Activated naive CD4-positive, alpha-beta T cell treated with anti-CD3 and anti-CD28 coated beads, Interleukin-2, amount 50 U/mL, for 24 hours (primary cell): ENCODE measurements at regions not wholly inside any gene's neighbourhood (a gene's known extent, or its start where the extent isn't known, plus 50 kb on each side); places are given as distances from the start of the nearest gene placed in this dataset.
"Not testable (repeated sequence)": the region's sequence is repeated elsewhere in the genome, so short reads cannot be mapped to it uniquely, and the experiment has no call there.

Experiments
- H3K27ac Mint-ChIP-seq: one replicate; pipeline ENCODE4 v1.8.0; 2021; ENCODE audit warnings: mild to moderate bottlenecking, mixed read lengths
- H3K27me3 Mint-ChIP-seq: one replicate; pipeline ENCODE4 v1.8.0; 2021; ENCODE audit warnings: mixed read lengths
- H3K36me3 Mint-ChIP-seq: one replicate; pipeline ENCODE4 v1.8.0; 2021; ENCODE audit warnings: mixed read lengths
- H3K4me1 Mint-ChIP-seq: one replicate; pipeline ENCODE4 v1.8.0; 2021; ENCODE audit warnings: mixed read lengths
- H3K4me3 Mint-ChIP-seq: one replicate; pipeline ENCODE4 v1.8.0; 2021; ENCODE audit warnings: mild to moderate bottlenecking, mixed read lengths
- H3K9me3 Mint-ChIP-seq: one replicate; pipeline ENCODE4 v1.8.0; 2021; ENCODE audit warnings: mixed read lengths

DNA sequence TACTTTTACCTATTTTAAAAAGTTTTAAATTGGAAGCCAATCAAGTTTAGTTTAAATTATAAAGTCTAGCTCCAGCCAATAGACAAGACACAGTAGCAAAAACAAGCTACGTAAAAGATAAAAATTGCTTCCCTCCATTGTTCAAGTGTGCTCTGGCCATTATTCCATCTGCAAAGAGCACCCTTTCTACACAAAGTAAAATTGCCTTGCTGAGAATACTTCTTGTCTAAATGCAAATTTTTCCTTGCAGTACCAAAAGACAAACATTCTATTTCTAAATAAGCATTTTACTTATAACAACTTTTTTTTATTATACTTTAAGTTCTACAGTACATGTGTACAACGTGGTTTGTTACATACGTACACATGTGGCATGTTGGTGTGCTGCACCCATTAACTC, 75.9 kb upstream of the ZNF746 start:
- H3K27me3 Mint-ChIP-seq, result no peaks in the 10 kb centered on the region
- peaks cover 16% of the 10 kb centered on the region for H3K9me3 Mint-ChIP-seq
- H3K27ac Mint-ChIP-seq, result no peak overlapping the region
- peaks cover 8% of the 10 kb centered on the region for H3K4me1 Mint-ChIP-seq
- H3K36me3 Mint-ChIP-seq, result peaks cover 38% of the 10 kb centered on the region
- no peak overlapping the region for H3K4me3 Mint-ChIP-seq

DNA sequence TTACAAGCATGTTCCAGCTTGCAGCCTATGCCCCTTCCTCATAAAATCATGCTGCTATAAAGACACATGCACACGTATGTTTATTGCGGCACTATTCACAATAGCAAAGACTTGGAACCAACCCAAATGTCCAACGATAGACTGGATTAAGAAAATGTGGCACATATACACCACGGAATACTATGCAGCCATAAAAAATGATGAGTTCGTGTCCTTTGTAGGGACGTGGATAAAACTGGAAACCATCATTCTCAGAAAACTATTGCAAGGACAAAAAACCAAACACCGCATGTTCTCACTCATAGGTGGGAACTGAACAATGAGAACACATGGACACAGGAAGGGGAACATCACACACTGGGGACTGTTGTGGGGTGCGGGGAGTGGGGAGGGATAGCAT, 75.3 kb upstream of the ZNF746 start:
- H3K27ac Mint-ChIP-seq, result not testable (repeated sequence)
- peaks cover 13% of the 10 kb centered on the region for H3K4me1 Mint-ChIP-seq

DNA sequence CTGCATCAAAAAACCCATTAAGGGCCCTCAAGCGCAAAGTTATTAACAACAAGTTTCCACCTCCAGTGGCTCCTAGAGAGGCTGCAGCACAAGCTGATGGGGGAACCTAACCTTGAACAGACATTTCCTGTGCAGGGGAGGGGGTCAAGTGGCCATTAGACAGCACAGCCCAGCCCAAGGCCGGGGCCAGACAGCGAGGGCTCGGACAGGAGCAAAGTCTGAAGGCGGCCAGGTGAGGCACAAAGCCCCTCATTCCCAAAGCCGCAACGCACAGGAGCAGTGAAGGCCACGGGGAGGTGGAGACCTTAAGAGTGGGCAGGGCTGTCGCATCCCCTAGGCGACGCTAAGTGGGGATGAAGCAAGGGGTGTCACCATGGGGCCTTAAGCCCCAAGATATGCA, 73.2 kb upstream of the ZNF746 start:
- H3K27ac Mint-ChIP-seq, result no peak overlapping the region

More for the DNA sequence above, 75.3 kb upstream of the ZNF746 start:
- peaks cover 12% of the 10 kb centered on the region for H3K9me3 Mint-ChIP-seq
- not testable (repeated sequence) for H3K4me3 Mint-ChIP-seq, H3K27me3 Mint-ChIP-seq
- H3K36me3 Mint-ChIP-seq, result peaks cover 39% of the 10 kb centered on the region

DNA sequence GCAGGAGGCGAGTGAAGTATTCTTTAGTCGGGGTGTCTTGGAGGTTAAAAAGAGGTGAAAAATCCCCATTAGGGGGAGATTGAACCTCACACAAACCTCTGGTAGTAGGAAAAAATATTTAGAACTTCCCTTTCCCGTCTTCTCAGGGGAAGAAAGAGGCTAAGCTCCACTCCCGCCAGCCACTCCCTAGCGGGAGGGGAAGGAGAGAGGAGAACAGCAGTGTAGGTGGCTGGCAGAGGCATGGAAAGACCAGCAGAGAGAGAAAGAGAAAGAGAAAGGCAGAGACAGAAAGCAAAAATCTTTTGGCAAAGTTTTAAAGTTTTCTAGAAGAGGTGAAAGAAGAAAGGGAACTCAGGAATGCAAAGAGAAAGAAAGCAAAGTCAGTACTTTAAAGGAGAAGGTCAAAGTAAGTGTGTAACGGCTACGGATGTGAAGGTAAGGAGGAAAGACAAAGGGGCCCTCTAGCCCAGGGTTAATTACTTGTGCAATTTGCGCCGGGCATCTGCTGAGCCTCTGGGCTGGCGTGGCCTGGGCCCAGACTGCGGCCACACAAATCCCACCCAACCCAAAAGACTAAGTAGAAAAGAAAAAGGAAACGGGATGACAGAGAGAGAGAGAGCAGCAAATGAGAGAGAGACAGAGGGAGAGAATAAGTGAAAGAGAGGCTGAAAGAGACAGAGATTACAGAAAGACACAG, 72.3 kb upstream of the ZNF746 start:
- H3K36me3 Mint-ChIP-seq, result peaks cover 47% of the 10 kb centered on the region
- no peak overlapping the region for H3K27ac Mint-ChIP-seq
- H3K9me3 Mint-ChIP-seq, result peaks cover 16% of the 10 kb centered on the region
- H3K4me1 Mint-ChIP-seq, result peaks cover 32% of the 10 kb centered on the region
- H3K27me3 Mint-ChIP-seq, result no peaks in the 10 kb centered on the region
- no peak overlapping the region for H3K4me3 Mint-ChIP-seq

More for the DNA sequence above, 73.2 kb upstream of the ZNF746 start:
- H3K27me3 Mint-ChIP-seq, result no peaks in the 10 kb centered on the region
- peaks cover 12% of the 10 kb centered on the region for H3K9me3 Mint-ChIP-seq
- H3K36me3 Mint-ChIP-seq, result peaks cover 46% of the 10 kb centered on the region
- H3K4me3 Mint-ChIP-seq, result no peak overlapping the region
- peaks cover 25% of the 10 kb centered on the region for H3K4me1 Mint-ChIP-seq

DNA sequence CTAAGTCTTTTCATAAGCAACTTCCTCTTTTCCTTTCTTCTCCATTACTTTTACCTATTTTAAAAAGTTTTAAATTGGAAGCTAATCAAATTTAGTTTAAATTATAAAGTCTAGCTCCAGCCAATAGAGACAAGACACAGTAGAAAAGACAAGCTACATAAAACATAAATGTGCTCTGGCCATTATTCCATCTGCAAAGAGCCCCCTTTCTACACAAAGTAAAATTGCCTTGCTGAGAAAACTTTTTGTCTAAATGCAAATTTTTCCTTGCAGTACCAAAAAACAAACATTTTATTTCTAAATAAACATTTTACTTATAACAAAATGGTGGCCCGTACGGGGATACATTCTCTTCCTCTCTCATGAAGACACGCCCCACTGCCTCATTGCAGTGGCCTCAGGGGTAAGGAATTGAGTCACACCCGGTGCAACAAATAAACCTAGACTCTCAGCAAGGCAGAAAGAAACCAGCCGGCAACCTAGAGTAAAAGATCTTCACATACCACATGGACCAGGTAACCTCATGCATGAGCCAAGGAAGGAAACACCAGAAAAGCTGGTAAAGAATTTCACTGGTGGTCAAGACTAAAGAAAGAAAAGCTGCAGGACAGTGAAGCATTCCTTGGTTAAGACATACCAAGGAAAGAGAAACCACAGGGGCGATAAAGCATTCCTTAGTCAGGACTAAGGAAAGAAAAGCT, 71.6 kb upstream of the ZNF746 start:
- no peak overlapping the region for H3K27ac Mint-ChIP-seq

DNA sequence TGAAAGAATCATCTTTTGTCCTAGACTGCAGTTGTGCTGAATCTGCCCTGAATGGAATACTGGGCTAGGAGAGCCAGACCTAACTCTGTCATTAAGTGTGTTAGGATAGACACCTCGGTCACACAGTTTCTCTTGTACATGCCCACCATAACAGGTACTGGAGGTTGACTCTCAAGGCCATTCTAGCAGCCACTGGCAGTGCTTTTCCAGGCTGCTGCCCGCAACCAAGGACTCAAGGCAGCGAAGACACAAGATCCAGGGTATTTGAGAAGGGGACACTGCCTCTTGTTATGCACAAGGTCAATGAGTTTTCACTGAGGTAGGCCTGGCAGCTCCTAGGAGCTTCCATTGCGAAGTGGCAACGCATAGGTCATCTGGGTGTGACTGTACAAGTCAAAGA, 70.6 kb upstream of the ZNF746 start:
- Mint-ChIP-seq H3K4me1 (peaks cover 42% of the 10 kb centered on the region), H3K4me3 (no peak overlapping the region), H3K27ac (no peak overlapping the region), H3K27me3 (no peaks in the 10 kb centered on the region), H3K9me3 (peaks cover 16% of the 10 kb centered on the region), H3K36me3 (peaks cover 51% of the 10 kb centered on the region)

More for the DNA sequence above, 71.6 kb upstream of the ZNF746 start:
- Mint-ChIP-seq H3K4me1 (peaks cover 34% of the 10 kb centered on the region), H3K4me3 (no peak overlapping the region), H3K36me3 (peaks cover 49% of the 10 kb centered on the region), H3K27me3 (no peaks in the 10 kb centered on the region), H3K9me3 (peaks cover 16% of the 10 kb centered on the region)

DNA sequence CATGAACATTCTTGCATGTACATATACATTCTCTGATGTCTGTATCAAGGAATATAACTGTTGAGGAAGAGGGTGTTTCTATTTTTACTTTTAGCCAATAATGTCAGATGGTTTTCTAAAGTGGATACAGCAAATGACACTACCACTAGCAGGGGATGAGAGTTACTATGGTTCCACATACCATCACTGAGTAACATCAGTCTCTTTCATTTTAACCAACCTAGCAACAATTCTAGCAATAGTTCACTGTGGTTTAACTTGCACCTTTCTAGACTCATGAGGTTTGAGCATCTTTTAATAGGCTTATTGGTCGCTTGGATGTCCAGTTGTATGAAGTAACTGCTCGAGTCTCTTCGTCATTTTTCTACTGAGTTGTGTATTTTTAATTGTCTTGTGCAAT, 68.5 kb upstream of the ZNF746 start:
- Mint-ChIP-seq H3K27me3 (no peaks in the 10 kb centered on the region), H3K4me1 (peaks cover 44% of the 10 kb centered on the region), H3K36me3 (peaks cover 38% of the 10 kb centered on the region), H3K9me3 (peaks cover 10% of the 10 kb centered on the region), H3K4me3 (no peak overlapping the region), H3K27ac (peak overlapping the region; percentile 38)

DNA sequence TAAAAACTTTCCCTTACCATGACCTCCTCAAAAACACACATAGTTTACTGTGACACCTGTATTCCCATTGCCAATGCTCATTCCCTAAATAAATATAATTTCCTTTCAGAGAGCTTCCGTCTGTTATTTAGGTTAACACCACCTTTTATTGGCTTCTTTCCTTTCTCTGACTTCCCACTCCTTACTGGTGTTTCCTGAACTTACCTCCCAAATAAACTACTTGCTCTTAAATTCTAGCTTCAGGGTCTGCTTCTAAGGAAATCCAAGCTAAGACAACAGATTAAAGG, 67.4 kb upstream of the ZNF746 start:
- Mint-ChIP-seq H3K36me3 (peaks cover 38% of the 10 kb centered on the region), H3K4me1 (peaks cover 47% of the 10 kb centered on the region), H3K27me3 (no peaks in the 10 kb centered on the region), H3K9me3 (peaks cover 8% of the 10 kb centered on the region), H3K4me3 (no peak overlapping the region), H3K27ac (no peak overlapping the region)

DNA sequence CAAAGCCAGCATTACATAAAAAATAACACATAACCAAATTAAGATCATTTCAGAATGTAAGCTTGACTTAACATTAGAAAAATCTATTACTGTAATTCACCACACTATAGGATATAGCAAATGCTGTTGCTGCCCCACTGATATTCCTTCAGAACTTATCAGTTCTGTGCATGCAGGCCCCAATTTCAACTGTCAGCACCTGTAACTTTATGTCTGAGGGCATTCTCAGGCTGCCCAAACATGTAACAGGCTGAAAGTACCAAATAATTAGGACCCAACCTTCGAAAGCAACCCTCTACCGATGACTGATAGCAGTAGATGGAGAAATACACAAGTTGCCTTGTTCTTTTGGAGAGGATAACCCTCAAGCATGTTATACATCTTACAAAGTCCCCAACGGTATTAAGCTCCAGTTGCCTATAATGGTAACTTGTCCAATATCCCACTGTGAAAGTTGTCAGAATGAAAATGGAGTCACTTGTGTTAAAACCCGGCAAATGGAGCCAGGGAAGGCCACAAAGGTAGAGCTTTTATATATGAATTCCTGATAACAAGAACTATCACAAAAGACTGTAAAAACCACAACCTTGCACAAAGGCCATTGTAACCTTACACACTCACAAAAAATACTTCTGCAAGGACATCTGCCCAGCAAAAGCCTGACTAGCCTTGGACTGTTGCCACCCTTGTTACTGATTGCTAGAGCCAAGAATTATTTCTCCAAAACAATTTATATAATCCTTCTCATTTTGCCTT, 66.9 kb upstream of the ZNF746 start:
- Mint-ChIP-seq H3K27ac (no peak overlapping the region), H3K9me3 (peaks cover 4% of the 10 kb centered on the region), H3K4me1 (peaks cover 44% of the 10 kb centered on the region), H3K27me3 (no peaks in the 10 kb centered on the region), H3K36me3 (peaks cover 35% of the 10 kb centered on the region), H3K4me3 (no peak overlapping the region)

DNA sequence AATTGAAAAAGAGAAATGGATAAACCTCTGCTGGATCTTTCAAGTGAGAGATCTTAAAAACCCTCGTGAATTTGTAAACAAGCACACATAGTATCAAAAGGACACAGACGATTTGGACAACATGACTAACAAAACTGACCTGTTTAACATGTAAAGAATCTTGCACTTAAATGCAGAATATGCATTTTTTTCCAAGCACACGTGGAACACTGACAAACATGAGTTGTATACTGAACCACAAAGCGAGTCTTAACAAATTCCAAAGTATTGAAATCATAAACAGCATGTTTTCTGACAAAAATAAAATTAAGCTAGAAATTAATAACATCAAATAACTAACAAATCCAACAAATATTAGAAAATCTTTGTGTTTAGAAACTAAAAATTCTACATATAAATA, 65.0 kb upstream of the ZNF746 start:
- no peak overlapping the region for H3K4me3 Mint-ChIP-seq
- H3K9me3 Mint-ChIP-seq, result peaks cover 4% of the 10 kb centered on the region
- H3K36me3 Mint-ChIP-seq, result peaks cover 27% of the 10 kb centered on the region
- peak overlapping the region; percentile 4 for H3K27ac Mint-ChIP-seq
- peaks cover 39% of the 10 kb centered on the region for H3K4me1 Mint-ChIP-seq
- H3K27me3 Mint-ChIP-seq, result no peaks in the 10 kb centered on the region

DNA sequence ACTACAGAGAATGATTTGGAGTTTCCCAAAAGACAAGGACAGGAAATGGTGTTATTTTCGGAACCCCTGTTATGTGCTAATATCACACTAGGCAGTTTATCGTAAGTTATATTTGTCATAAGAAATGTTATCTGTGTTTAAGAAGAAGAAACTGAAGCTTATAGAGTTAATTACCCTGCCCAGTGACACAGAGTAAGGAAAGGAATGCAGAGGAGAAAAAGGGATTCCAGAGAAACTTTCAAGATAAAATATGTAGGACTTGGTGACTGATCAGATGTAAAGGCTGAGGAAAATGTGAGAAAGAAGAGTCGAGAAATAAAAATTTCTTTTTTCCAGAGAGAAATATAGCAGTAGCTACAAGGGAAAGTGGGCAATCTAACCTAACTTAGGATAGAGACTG, 63.5 kb upstream of the ZNF746 start:
- peak overlapping the region; percentile 42 for H3K27ac Mint-ChIP-seq

DNA sequence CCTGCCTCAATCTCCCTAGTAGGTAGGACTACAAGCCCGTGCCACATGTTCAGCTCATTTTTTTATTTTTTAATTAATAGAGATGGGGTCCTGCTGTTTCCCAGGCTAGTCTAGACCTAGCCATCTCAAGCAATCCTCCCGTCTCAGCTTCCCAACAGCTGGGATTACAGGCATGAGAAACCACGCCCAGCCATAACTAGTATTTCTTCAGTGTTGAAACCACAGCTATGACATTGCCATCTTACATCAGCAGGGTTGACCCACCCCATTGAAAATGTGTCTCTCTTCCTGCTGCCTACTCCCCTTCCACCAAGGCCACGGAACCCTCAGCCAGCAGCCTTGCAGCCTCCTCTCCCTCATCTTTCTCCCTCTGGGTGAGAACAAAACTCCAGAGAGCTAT, 62.1 kb upstream of the ZNF746 start:
- H3K27ac Mint-ChIP-seq, result no peak overlapping the region
- no peak overlapping the region for H3K4me3 Mint-ChIP-seq
- H3K4me1 Mint-ChIP-seq, result peaks cover 19% of the 10 kb centered on the region
- H3K27me3 Mint-ChIP-seq, result no peaks in the 10 kb centered on the region
- no peaks in the 10 kb centered on the region for H3K9me3 Mint-ChIP-seq
- H3K36me3 Mint-ChIP-seq, result peaks cover 25% of the 10 kb centered on the region

More for the DNA sequence above, 63.5 kb upstream of the ZNF746 start:
- Mint-ChIP-seq H3K4me3 (no peak overlapping the region), H3K36me3 (peaks cover 29% of the 10 kb centered on the region), H3K4me1 (peaks cover 30% of the 10 kb centered on the region), H3K27me3 (no peaks in the 10 kb centered on the region), H3K9me3 (peaks cover 4% of the 10 kb centered on the region)

DNA sequence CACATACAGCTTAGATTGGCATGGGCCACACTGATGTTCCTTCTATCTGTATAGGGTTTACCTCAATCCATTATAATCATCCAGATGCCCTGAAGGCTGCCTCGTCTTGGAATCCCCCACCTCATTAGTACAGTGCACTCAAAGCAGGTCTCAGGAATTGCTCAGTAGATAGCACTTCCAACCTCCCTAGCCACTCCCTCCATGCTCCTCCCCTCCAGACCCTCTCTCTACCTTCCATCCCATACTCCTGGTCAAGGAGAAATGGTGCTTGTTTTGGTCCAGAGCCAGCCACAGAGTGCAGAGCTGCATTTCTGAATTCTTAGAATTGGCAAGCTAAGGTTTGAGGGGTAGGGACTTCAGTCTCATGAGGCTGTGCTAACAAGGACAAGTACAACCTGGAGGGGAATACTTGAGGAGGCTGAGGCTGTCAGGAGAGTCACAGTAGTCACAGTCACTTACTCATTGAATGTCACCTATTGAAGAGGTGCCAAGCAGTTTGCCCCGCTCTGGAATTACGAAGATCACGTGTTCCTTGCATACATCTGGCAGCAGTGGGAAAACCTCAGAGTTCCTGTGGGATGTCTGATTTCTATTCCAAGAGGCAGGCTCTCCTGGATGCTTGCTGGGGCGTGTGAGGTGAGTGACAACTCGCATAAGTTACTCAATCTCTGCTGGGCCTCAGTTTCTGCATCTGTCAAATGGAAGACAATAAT, 60.7 kb upstream of the ZNF746 start:
- no peaks in the 10 kb centered on the region for H3K27me3 Mint-ChIP-seq
- no peaks in the 10 kb centered on the region for H3K9me3 Mint-ChIP-seq
- peaks cover 18% of the 10 kb centered on the region for H3K36me3 Mint-ChIP-seq
- no peak overlapping the region for H3K4me3 Mint-ChIP-seq
- H3K27ac Mint-ChIP-seq, result peak overlapping the region; percentile 23
- peaks cover 12% of the 10 kb centered on the region for H3K4me1 Mint-ChIP-seq

DNA sequence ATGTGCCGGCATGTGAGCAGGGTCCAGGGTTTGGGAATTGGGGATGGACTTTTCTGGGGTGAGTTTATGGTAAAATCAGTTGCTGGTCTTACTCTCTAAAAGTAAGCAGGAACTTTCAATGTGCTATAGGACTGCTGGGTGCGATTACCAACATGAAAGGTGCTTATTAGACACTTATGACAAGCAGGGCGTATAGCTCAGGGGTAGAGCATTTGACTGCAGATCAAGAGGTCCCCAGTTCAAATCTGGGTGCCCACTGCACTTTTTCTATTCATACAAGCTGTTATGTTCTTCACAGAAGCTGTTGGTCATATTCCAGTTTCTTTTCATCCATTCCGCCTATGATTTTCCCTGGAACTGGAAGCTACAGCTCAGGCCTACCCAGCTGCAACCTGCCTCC, 58.9 kb upstream of the ZNF746 start:
- H3K4me3 Mint-ChIP-seq, H3K27ac Mint-ChIP-seq: not testable (repeated sequence)
- H3K36me3 Mint-ChIP-seq, result peaks cover 26% of the 10 kb centered on the region

DNA sequence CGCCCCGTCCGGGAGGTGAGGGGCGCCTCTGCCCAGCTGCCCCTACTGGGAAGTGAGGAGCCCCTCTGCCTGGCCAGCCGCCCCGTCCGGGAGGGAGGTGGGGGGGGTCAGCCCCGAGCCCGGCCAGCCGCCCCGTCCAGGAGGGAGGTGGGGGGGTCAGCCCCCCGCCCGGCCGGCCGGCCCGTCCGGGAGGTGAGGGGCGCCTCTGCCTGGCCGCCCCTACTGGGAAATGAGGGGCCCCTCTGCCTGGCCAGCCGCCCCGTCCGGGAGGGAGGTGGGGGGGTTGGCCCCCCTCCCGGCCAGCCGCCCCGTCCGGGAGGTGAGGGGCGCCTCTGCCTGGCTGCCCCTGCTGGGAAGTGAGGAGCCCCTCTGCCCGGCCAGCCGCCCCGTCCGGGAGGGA, 57.2 kb upstream of the ZNF746 start:
- not testable (repeated sequence) for H3K4me1 Mint-ChIP-seq, H3K27ac Mint-ChIP-seq, H3K9me3 Mint-ChIP-seq, H3K4me3 Mint-ChIP-seq, H3K27me3 Mint-ChIP-seq
- H3K36me3 Mint-ChIP-seq, result peaks cover 31% of the 10 kb centered on the region

More for the DNA sequence above, 58.9 kb upstream of the ZNF746 start:
- not testable (repeated sequence) for H3K4me1 Mint-ChIP-seq, H3K27me3 Mint-ChIP-seq, H3K9me3 Mint-ChIP-seq

DNA sequence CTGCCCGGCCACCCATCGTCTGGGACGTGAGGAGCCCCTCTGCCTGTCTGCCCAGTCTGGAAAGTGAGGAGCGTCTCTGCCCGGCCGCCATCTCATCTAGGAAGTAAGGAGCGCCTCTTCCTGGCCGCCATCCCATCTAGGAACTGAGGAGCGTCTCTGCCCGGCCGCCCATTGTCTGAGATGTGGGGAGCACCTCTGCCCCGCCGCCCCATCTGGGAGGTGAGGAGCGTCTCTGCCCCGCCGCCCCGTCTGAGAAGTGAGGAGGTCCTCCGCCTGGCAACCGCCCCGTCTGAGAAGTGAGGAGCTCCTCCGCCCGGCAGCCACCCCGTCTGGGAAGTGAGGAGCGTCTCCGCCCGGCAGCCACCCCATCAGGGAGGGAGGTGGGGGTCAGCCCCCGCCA, 56.4 kb upstream of the ZNF746 start:
- H3K36me3 Mint-ChIP-seq, result peaks cover 33% of the 10 kb centered on the region
- not testable (repeated sequence) for H3K27me3 Mint-ChIP-seq, H3K4me3 Mint-ChIP-seq, H3K27ac Mint-ChIP-seq, H3K9me3 Mint-ChIP-seq, H3K4me1 Mint-ChIP-seq
